GM12878 (cell line): ENCODE measurements at regions not wholly inside any gene's neighbourhood (a gene's known extent, or its start where the extent isn't known, plus 50 kb on each side); places are given as distances from the start of the nearest gene placed in this dataset.

Experiments
- EP300 ChIP-seq, 2 experiments: fragments of 150-350 bp in 1 of 2; IDR thresholded peaks; 2 replicates each; pipeline ENCODE4 v1.6.1; 2011 to 2012; ENCODE audit warnings: low read depth in 2 of 2, low read length in 2 of 2, borderline replicate concordance in 1 of 2, improper control_type of control experiment in 1 of 2, inconsistent platforms in 1 of 2; ENCODE audit not compliant: control insufficient read depth in 1 of 2
- ESRRA ChIP-seq: IDR thresholded peaks from 2 replicates; pipeline ENCODE4 v1.6.1; 2012; ENCODE audit warnings: mild to moderate bottlenecking, low read length, improper control_type of control experiment
- FOXK2 ChIP-seq: fragments of 450-650 bp; IDR thresholded peaks from 2 replicates; pipeline ENCODE4 v1.6.1; 2017; ENCODE audit warnings: mild to moderate bottlenecking, moderate library complexity
- IKZF1 ChIP-seq: fragments of 450-650 bp; conservative IDR thresholded peaks from 2 replicates; pipeline ENCODE4 v1.6.1; 2017; ENCODE audit warnings: antibody characterized with exemption, mild to moderate bottlenecking
- IKZF2 ChIP-seq, 2 experiments: fragments of 450-650 bp; IDR thresholded peaks; 2 replicates each; pipeline ENCODE4 v1.6.1; 2017; ENCODE audit warnings: mild to moderate bottlenecking in 2 of 2, moderate library complexity in 2 of 2
- KLF5 ChIP-seq: fragments of 450-650 bp; IDR thresholded peaks from 2 replicates; pipeline ENCODE4 v1.6.1; 2014; ENCODE audit warnings: mild to moderate bottlenecking; ENCODE audit not compliant: partially characterized antibody
- MTA2 ChIP-seq: fragments of 450-650 bp; IDR thresholded peaks from 2 replicates; pipeline ENCODE4 v1.6.1; 2016; ENCODE audit warnings: low read depth, mild to moderate bottlenecking, moderate library complexity
- NKRF ChIP-seq: fragments of 450-650 bp; conservative IDR thresholded peaks from 2 replicates; pipeline ENCODE4 v1.6.1; 2017; ENCODE audit warnings: mild to moderate bottlenecking, moderate library complexity
- RCOR1 ChIP-seq: conservative IDR thresholded peaks from 2 replicates; pipeline ENCODE4 v1.6.1; 2012; ENCODE audit warnings: low read depth, low read length, improper control_type of control experiment
- TF ChIP-seq, protein P1 (sequence below): fragments of 450-650 bp; IDR thresholded peaks from 2 replicates; pipeline ENCODE4 v1.6.1; 2018; ENCODE audit warnings: mild to moderate bottlenecking, low read depth, moderate library complexity; ENCODE audit not compliant: partially characterized antibody
- TF ChIP-seq, protein P2 (sequence below): fragments of 450-650 bp; IDR thresholded peaks from 2 replicates; pipeline ENCODE4 v1.6.1; 2017; ENCODE audit warnings: mild to moderate bottlenecking, moderate library complexity

- TF ChIP-seq NKRF: no peak
- TF ChIP-seq IKZF2 (IDR thresholded peaks at IDR 0.05): no peak
- no peak for TF ChIP-seq ESRRA
- TF ChIP-seq, protein P1, sequence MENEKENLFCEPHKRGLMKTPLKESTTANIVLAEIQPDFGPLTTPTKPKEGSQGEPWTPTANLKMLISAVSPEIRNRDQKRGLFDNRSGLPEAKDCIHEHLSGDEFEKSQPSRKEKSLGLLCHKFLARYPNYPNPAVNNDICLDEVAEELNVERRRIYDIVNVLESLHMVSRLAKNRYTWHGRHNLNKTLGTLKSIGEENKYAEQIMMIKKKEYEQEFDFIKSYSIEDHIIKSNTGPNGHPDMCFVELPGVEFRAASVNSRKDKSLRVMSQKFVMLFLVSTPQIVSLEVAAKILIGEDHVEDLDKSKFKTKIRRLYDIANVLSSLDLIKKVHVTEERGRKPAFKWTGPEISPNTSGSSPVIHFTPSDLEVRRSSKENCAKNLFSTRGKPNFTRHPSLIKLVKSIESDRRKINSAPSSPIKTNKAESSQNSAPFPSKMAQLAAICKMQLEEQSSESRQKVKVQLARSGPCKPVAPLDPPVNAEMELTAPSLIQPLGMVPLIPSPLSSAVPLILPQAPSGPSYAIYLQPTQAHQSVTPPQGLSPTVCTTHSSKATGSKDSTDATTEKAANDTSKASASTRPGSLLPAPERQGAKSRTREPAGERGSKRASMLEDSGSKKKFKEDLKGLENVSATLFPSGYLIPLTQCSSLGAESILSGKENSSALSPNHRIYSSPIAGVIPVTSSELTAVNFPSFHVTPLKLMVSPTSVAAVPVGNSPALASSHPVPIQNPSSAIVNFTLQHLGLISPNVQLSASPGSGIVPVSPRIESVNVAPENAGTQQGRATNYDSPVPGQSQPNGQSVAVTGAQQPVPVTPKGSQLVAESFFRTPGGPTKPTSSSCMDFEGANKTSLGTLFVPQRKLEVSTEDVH: no peak
- no peak for TF ChIP-seq EP300 (IDR thresholded peaks at IDR 0.05; ENCODE audit: borderline replicate concordance in 1 of 2, control insufficient read depth in 1 of 2, low read depth in 2 of 2, low read length in 2 of 2)
- TF ChIP-seq IKZF1: no peak
- no peak for TF ChIP-seq MTA2
- no peak for TF ChIP-seq RCOR1
- TF ChIP-seq, protein P2, sequence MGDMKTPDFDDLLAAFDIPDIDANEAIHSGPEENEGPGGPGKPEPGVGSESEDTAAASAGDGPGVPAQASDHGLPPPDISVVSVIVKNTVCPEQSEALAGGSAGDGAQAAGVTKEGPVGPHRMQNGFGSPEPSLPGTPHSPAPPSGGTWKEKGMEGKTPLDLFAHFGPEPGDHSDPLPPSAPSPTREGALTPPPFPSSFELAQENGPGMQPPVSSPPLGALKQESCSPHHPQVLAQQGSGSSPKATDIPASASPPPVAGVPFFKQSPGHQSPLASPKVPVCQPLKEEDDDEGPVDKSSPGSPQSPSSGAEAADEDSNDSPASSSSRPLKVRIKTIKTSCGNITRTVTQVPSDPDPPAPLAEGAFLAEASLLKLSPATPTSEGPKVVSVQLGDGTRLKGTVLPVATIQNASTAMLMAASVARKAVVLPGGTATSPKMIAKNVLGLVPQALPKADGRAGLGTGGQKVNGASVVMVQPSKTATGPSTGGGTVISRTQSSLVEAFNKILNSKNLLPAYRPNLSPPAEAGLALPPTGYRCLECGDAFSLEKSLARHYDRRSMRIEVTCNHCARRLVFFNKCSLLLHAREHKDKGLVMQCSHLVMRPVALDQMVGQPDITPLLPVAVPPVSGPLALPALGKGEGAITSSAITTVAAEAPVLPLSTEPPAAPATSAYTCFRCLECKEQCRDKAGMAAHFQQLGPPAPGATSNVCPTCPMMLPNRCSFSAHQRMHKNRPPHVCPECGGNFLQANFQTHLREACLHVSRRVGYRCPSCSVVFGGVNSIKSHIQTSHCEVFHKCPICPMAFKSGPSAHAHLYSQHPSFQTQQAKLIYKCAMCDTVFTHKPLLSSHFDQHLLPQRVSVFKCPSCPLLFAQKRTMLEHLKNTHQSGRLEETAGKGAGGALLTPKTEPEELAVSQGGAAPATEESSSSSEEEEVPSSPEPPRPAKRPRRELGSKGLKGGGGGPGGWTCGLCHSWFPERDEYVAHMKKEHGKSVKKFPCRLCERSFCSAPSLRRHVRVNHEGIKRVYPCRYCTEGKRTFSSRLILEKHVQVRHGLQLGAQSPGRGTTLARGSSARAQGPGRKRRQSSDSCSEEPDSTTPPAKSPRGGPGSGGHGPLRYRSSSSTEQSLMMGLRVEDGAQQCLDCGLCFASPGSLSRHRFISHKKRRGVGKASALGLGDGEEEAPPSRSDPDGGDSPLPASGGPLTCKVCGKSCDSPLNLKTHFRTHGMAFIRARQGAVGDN: no peak
- TF ChIP-seq KLF5: no peak
- no peak for TF ChIP-seq FOXK2
Measured at GRCh38 chr2:173457366-173457765, 102.7 kb downstream of the CDCA7 start (continued).
